ENCODE measurements at regions not wholly inside any gene's neighbourhood (a gene's known extent, or its start where the extent isn't known, plus 50 kb on each side); places are given as distances from the start of the nearest gene placed in this dataset.
"Not testable (repeated sequence)": the region's sequence is repeated elsewhere in the genome, so short reads cannot be mapped to it uniquely, and the experiment has no call there.

- no peak for DNase-seq (ENCODE audit: low spot score)
Measured at GRCh38 chr4:181752516-181752915, 490.7 kb upstream of the TENM3 start.

GRCh38 chr4:181753207-181753606 lies 490.0 kb upstream of the TENM3 start:
- no peak for DNase-seq (ENCODE audit: low spot score)

GRCh38 chr4:181755846-181756245 lies 487.4 kb upstream of the TENM3 start:
- DNase-seq (ENCODE audit: low spot score): no peak

- no peak for DNase-seq (ENCODE audit: low spot score)
Measured at GRCh38 chr4:181756451-181757095, 486.6 kb upstream of the TENM3 start.

GRCh38 chr4:181757098-181757497 lies 486.1 kb upstream of the TENM3 start:
- no peak for DNase-seq (ENCODE audit: low spot score)

GRCh38 chr4:181757910-181758660 lies 485.1 kb upstream of the TENM3 start:
- DNase-seq (ENCODE audit: low spot score): no peak

GRCh38 chr4:181760560-181760959 lies 482.6 kb upstream of the TENM3 start:
- DNase-seq (ENCODE audit: low spot score): no peak

GRCh38 chr4:181761156-181761555 lies 482.0 kb upstream of the TENM3 start:
- no peak for DNase-seq (ENCODE audit: low spot score)

- no peak for DNase-seq (ENCODE audit: low spot score)
Measured at GRCh38 chr4:181766061-181766548, 477.1 kb upstream of the TENM3 start.

GRCh38 chr4:181770971-181771370 lies 472.2 kb upstream of the TENM3 start:
- no peak for DNase-seq (ENCODE audit: low spot score)

GRCh38 chr4:181775298-181775697 lies 467.9 kb upstream of the TENM3 start:
- no peak for DNase-seq (ENCODE audit: low spot score)

GRCh38 chr4:181776264-181777054 lies 466.7 kb upstream of the TENM3 start:
- DNase-seq (ENCODE audit: low spot score): no peak

GRCh38 chr4:181777518-181777917 lies 465.7 kb upstream of the TENM3 start:
- DNase-seq (ENCODE audit: low spot score): no peak

- no peak for DNase-seq (ENCODE audit: low spot score)
Measured at GRCh38 chr4:181784881-181785280, 458.3 kb upstream of the TENM3 start.

GRCh38 chr4:181792641-181793040 lies 450.6 kb upstream of the TENM3 start:
- DNase-seq (ENCODE audit: low spot score): no peak

GRCh38 chr4:181793096-181793495 lies 450.1 kb upstream of the TENM3 start:
- no peak for DNase-seq (ENCODE audit: low spot score)

- no peak for DNase-seq (ENCODE audit: low spot score)
Measured at GRCh38 chr4:181796502-181796901, 446.7 kb upstream of the TENM3 start.

GRCh38 chr4:181798536-181798935 lies 444.7 kb upstream of the TENM3 start:
- DNase-seq (ENCODE audit: low spot score): no peak

GRCh38 chr4:181799561-181800069 lies 443.6 kb upstream of the TENM3 start:
- DNase-seq (ENCODE audit: low spot score): no peak

- DNase-seq (ENCODE audit: low spot score): no peak
Measured at GRCh38 chr4:181802207-181802606, 441.0 kb upstream of the TENM3 start.

GRCh38 chr4:181807771-181808170 lies 435.4 kb upstream of the TENM3 start:
- DNase-seq (ENCODE audit: low spot score): no peak

GRCh38 chr4:181810711-181811110 lies 432.5 kb upstream of the TENM3 start:
- DNase-seq (ENCODE audit: low spot score): no peak

- not testable (repeated sequence) for DNase-seq (ENCODE audit: low spot score)
Measured at GRCh38 chr4:181811550-181811949, 431.7 kb upstream of the TENM3 start.
